ENCODE measurements at regions not wholly inside any gene's neighbourhood (a gene's known extent, or its start where the extent isn't known, plus 50 kb on each side); places are given as distances from the start of the nearest gene placed in this dataset.

- H3K36me3 ChIP-seq (ENCODE audit: insufficient read depth, low read length), result no peaks in the 10 kb centered on the region
- no peak overlapping the region for H3K4me2 ChIP-seq (ENCODE audit: low read depth, low read length, poor library complexity, severe bottlenecking)
- no peaks in the 10 kb centered on the region for H4K20me1 ChIP-seq (ENCODE audit: insufficient read depth, low read length, poor library complexity, severe bottlenecking)
- H3K27me3 ChIP-seq (ENCODE audit: insufficient read depth, low read length, poor library complexity, severe bottlenecking), result no peaks in the 10 kb centered on the region
- no peak overlapping the region for H3K9ac ChIP-seq (ENCODE audit: low read depth, low read length, poor library complexity, severe bottlenecking)
- H3K4me3 ChIP-seq (ENCODE audit: low read length, poor library complexity, severe bottlenecking), result no peak overlapping the region
- H3K79me2 ChIP-seq (ENCODE audit: insufficient read depth, low read length), result no peaks in the 10 kb centered on the region
- no peaks in the 10 kb centered on the region for H3K4me1 ChIP-seq (ENCODE audit: insufficient read depth, low read length, poor library complexity, severe bottlenecking)
- H3K9me3 ChIP-seq (ENCODE audit: insufficient read depth, low read depth, low read length), result no peaks in the 10 kb centered on the region
- H2AFZ ChIP-seq (ENCODE audit: low read length), result no peak overlapping the region
- H3F3A ChIP-seq (ENCODE audit: low read depth), result no peaks in the 10 kb centered on the region
- no peak for TF ChIP-seq EZH2phosphoT487 (IDR thresholded peaks at IDR 0.05; ENCODE audit: borderline replicate concordance)
- no peak for TF ChIP-seq CTCF (conservative IDR thresholded peaks at IDR 0.05; ENCODE audit: low read length)
- no peaks in the 10 kb centered on the region for H3K9me2 ChIP-seq (replicated peaks; ENCODE audit: low read depth, low read length)
These were observed 1920.9 kb upstream of the PCDH20 start for GRCh38 chr13:63336549-63336948.

GRCh38 chr13:63327584-63327983 is 1911.9 kb upstream of the PCDH20 start:
- Histone ChIP-seq H3K36me3 (ENCODE audit: insufficient read depth, low read length) (no peaks in the 10 kb centered on the region), H3K79me2 (ENCODE audit: insufficient read depth, low read length) (no peaks in the 10 kb centered on the region), H3K9me2 (replicated peaks; ENCODE audit: low read depth, low read length) (no peaks in the 10 kb centered on the region), H3K4me2 (ENCODE audit: low read depth, low read length, poor library complexity, severe bottlenecking) (no peak overlapping the region), H3K4me3 (ENCODE audit: low read length, poor library complexity, severe bottlenecking) (no peak overlapping the region), H3F3A (ENCODE audit: low read depth) (no peaks in the 10 kb centered on the region), H3K9me3 (ENCODE audit: insufficient read depth, low read depth, low read length) (no peaks in the 10 kb centered on the region), H4K20me1 (ENCODE audit: insufficient read depth, low read length, poor library complexity, severe bottlenecking) (no peaks in the 10 kb centered on the region), H3K27me3 (ENCODE audit: insufficient read depth, low read length, poor library complexity, severe bottlenecking) (no peaks in the 10 kb centered on the region), H2AFZ (ENCODE audit: low read length) (no peak overlapping the region), H3K9ac (ENCODE audit: low read depth, low read length, poor library complexity, severe bottlenecking) (no peak overlapping the region), H3K4me1 (ENCODE audit: insufficient read depth, low read length, poor library complexity, severe bottlenecking) (no peaks in the 10 kb centered on the region)
- no peak for TF ChIP-seq CTCF (conservative IDR thresholded peaks at IDR 0.05; ENCODE audit: low read length)
- no peak for TF ChIP-seq EZH2phosphoT487 (IDR thresholded peaks at IDR 0.05; ENCODE audit: borderline replicate concordance)

GRCh38 chr13:63323441-63323840 is 1907.8 kb upstream of the PCDH20 start:
- H4K20me1 ChIP-seq (ENCODE audit: insufficient read depth, low read length, poor library complexity, severe bottlenecking), result no peaks in the 10 kb centered on the region
- no peak overlapping the region for H3K4me3 ChIP-seq (ENCODE audit: low read length, poor library complexity, severe bottlenecking)
- TF ChIP-seq EZH2phosphoT487 (IDR thresholded peaks at IDR 0.05; ENCODE audit: borderline replicate concordance) (no peak), CTCF (conservative IDR thresholded peaks at IDR 0.05; ENCODE audit: low read length) (no peak)
- no peaks in the 10 kb centered on the region for H3F3A ChIP-seq (ENCODE audit: low read depth)
- H3K4me1 ChIP-seq (ENCODE audit: insufficient read depth, low read length, poor library complexity, severe bottlenecking), result no peaks in the 10 kb centered on the region
- H3K79me2 ChIP-seq (ENCODE audit: insufficient read depth, low read length), result no peaks in the 10 kb centered on the region
- no peaks in the 10 kb centered on the region for H3K36me3 ChIP-seq (ENCODE audit: insufficient read depth, low read length)
- H3K9ac ChIP-seq (ENCODE audit: low read depth, low read length, poor library complexity, severe bottlenecking), result no peak overlapping the region
- H3K27me3 ChIP-seq (ENCODE audit: insufficient read depth, low read length, poor library complexity, severe bottlenecking), result no peaks in the 10 kb centered on the region
- no peaks in the 10 kb centered on the region for H3K9me3 ChIP-seq (ENCODE audit: insufficient read depth, low read depth, low read length)
- no peaks in the 10 kb centered on the region for H3K9me2 ChIP-seq (replicated peaks; ENCODE audit: low read depth, low read length)
- H3K4me2 ChIP-seq (ENCODE audit: low read depth, low read length, poor library complexity, severe bottlenecking), result no peak overlapping the region
- no peak overlapping the region for H2AFZ ChIP-seq (ENCODE audit: low read length)

Data from Loucy (cell line).